Vagina (tissue), 2 donors: ENCODE measurements at regions not wholly inside any gene's neighbourhood (a gene's known extent, or its start where the extent isn't known, plus 50 kb on each side); places are given as distances from the start of the nearest gene placed in this dataset.

Experiments used
- DNase-seq, 2 donors: peaks; one replicate each; pipeline ENCODE4 v3.0.0-alpha.2; 2017; ENCODE audit errors: extremely low spot score in 2 of 2
- H3K27ac ChIP-seq: fragments of 200-600 bp; sonication (generic); one replicate; pipeline ENCODE4 v1.5.1; 2019
- H3K27me3 ChIP-seq: fragments of 200-600 bp; sonication (generic); one replicate; pipeline ENCODE4 v1.5.1; 2019
- H3K36me3 ChIP-seq, 2 donors: fragments of 200-600 bp; sonication (generic); one replicate each; pipeline ENCODE4 v1.5.1; 2017 to 2019
- H3K4me1 ChIP-seq: fragments of 200-600 bp; sonication (generic); one replicate; pipeline ENCODE4 v1.5.1; 2019
- H3K4me3 ChIP-seq, 2 donors: fragments of 200-600 bp; sonication (generic); 1 replicate in 1 of 2; 2 replicates in 1 of 2; pipeline ENCODE4 v1.5.1; 2016 to 2019
- H3K9me3 ChIP-seq: fragments of 200-600 bp; sonication (generic); one replicate; pipeline ENCODE4 v1.5.1; 2019
- POLR2A ChIP-seq, 2 donors: fragments of 450-650 bp; IDR thresholded peaks; one replicate each; pipeline ENCODE4 v1.6.1; 2017; ENCODE audit warnings: antibody characterized with exemption in 2 of 2, mild to moderate bottlenecking in 2 of 2, moderate library complexity in 2 of 2
- POLR2AphosphoS5 ChIP-seq, 2 donors: sonication (generic); formaldehyde crosslinking; IDR thresholded peaks; one replicate each; pipeline ENCODE4 v1.9.0; 2017; ENCODE audit warnings: antibody characterized with exemption in 2 of 2, mild to moderate bottlenecking in 2 of 2, low read depth in 1 of 2; ENCODE audit not compliant: insufficient read depth in 1 of 2
- intact Hi-C: fragments of 100-400 bp; cut with DNase I; formaldehyde crosslinking; loops from one replicate; pipeline ENCODE4 v1.15.1; 2023
- TF ChIP-seq, protein P1 (sequence below), 3 experiments: fragments of 450-650 bp in 2 of 3; fragments of 200-600 bp in 1 of 3; sonication (generic) in 1 of 3; IDR thresholded peaks; one replicate each; pipeline ENCODE4 v1.5.1; 2017 to 2019; ENCODE audit warnings: antibody characterized with exemption in 3 of 3, mild to moderate bottlenecking in 2 of 3, moderate library complexity in 2 of 3

DNA sequence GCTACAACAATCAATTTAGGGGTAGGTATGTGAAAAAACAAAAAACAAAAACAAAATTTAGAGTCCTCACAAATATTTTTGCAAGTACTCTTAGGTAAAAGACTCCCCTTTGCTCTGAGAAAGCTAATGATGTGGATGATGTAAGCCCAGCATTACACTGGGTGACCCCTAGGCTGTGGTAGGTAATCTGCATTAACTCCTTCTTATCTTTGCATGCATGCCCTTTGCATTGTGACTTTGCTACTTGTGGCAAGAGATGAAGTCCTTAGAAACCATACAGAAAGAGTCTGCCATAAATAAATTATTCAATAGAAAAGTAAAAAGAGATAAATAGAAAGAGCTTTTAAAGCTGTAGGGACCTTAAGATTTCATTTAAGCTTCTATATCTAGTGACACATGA, 159.7 kb upstream of the MBNL1 start:
- Histone ChIP-seq H3K4me3 (no peak overlapping the region), H3K4me1 (no peaks in the 10 kb centered on the region), H3K9me3 (no peaks in the 10 kb centered on the region), H3K36me3 (no peaks in the 10 kb centered on the region), H3K27ac (no peak overlapping the region), H3K27me3 (no peaks in the 10 kb centered on the region)
- TF ChIP-seq POLR2AphosphoS5 (IDR thresholded peaks at IDR 0.05; ENCODE audit: insufficient read depth in 1 of 2, low read depth in 1 of 2) = no peak
- no peak for TF ChIP-seq POLR2A (IDR thresholded peaks at IDR 0.05)
- TF ChIP-seq, protein P1, sequence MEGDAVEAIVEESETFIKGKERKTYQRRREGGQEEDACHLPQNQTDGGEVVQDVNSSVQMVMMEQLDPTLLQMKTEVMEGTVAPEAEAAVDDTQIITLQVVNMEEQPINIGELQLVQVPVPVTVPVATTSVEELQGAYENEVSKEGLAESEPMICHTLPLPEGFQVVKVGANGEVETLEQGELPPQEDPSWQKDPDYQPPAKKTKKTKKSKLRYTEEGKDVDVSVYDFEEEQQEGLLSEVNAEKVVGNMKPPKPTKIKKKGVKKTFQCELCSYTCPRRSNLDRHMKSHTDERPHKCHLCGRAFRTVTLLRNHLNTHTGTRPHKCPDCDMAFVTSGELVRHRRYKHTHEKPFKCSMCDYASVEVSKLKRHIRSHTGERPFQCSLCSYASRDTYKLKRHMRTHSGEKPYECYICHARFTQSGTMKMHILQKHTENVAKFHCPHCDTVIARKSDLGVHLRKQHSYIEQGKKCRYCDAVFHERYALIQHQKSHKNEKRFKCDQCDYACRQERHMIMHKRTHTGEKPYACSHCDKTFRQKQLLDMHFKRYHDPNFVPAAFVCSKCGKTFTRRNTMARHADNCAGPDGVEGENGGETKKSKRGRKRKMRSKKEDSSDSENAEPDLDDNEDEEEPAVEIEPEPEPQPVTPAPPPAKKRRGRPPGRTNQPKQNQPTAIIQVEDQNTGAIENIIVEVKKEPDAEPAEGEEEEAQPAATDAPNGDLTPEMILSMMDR (IDR thresholded peaks at IDR 0.05) = no peak
- intact Hi-C loops = no loop called here
- DNase-seq = no peak

GRCh38 chr3:152113413-152113812, 155.3 kb upstream of the MBNL1 start:
- no peaks in the 10 kb centered on the region for H3K9me3 ChIP-seq
- no peak for DNase-seq
- no peaks in the 10 kb centered on the region for H3K27me3 ChIP-seq
- H3K27ac ChIP-seq = no peak overlapping the region
- H3K4me3 ChIP-seq = no peak overlapping the region
- intact Hi-C loops = no loop called here
- H3K36me3 ChIP-seq = no peaks in the 10 kb centered on the region
- TF ChIP-seq POLR2AphosphoS5 (IDR thresholded peaks at IDR 0.05; ENCODE audit: insufficient read depth in 1 of 2, low read depth in 1 of 2) (no peak), POLR2A (IDR thresholded peaks at IDR 0.05) (no peak)
- TF ChIP-seq, protein P1 (IDR thresholded peaks at IDR 0.05) = no peak
- H3K4me1 ChIP-seq = no peaks in the 10 kb centered on the region

DNA sequence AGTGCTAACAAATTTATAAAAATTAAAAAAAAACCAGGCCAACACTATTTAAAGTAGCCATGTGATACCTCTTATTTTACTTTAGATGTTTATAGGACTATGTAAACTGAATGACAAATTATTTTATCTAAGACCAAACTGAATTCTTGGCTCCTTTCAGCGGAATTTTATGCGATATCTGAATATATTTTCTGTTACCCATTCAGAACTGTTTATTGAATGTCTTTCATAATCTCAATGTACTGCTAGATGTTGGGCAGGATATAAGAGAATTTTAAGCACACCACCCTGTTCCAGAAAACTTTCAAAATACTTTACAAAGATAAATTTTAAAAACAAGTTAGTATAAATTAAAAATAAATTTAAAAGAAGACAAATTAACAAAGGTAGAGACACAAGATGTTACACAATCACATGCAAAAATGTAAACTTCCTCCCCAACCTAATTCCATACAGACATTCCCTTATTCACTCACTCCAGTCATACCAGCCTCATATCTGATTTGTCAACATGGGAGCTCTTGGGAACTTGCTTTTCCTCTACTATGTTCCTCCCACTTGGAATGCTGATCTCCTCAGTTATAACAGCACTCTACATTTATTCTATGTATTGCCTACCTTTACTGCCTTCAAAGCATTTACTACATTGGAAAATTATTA, 154.6 kb upstream of the MBNL1 start:
- H3K27ac ChIP-seq = no peak overlapping the region
- H3K4me1 ChIP-seq = no peaks in the 10 kb centered on the region
- no peak overlapping the region for H3K4me3 ChIP-seq
- DNase-seq = no peak
- intact Hi-C loops = no loop called here
- H3K27me3 ChIP-seq = no peaks in the 10 kb centered on the region
- TF ChIP-seq POLR2A (IDR thresholded peaks at IDR 0.05) (no peak), POLR2AphosphoS5 (IDR thresholded peaks at IDR 0.05; ENCODE audit: insufficient read depth in 1 of 2, low read depth in 1 of 2) (no peak)
- TF ChIP-seq, protein P1 (IDR thresholded peaks at IDR 0.05) = no peak
- no peaks in the 10 kb centered on the region for H3K9me3 ChIP-seq
- no peaks in the 10 kb centered on the region for H3K36me3 ChIP-seq

DNA sequence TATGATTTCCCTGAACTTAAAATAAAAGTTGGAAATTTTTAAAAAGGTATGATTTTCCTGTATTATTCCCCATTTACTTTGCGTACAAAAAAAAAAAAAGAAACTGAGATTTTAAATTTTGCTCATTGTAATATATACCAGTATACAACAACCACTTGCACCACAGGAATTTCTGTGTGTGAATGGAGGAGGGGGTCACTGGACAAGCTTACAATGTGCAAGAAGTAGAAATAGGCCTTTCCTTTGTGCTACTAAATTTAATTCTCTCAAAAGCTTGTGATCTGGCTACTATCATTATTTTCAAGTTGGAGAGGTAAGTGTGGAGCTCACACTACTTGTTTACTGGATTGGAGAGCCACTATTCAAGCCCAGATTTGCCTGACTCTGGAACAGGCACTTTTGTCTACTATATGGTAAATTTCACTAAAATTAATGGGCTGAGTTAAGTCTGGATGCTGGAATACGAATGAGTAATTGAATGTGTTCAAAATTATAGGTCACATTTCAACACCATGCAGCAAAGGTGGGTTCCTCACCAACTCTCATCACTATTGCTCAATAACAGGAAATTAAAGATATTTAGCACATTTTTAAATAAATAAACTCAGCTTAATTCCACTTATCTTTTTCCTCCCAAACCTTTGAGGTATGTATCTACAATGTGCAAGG, 148.0 kb upstream of the MBNL1 start:
- intact Hi-C loops = no loop called here
- H3K27ac ChIP-seq = peak overlapping the region; percentile 50

More for the DNA sequence above, 148.0 kb upstream of the MBNL1 start:
- no peak for DNase-seq
- no peaks in the 10 kb centered on the region for H3K36me3 ChIP-seq
- TF ChIP-seq POLR2AphosphoS5 (IDR thresholded peaks at IDR 0.05; ENCODE audit: insufficient read depth in 1 of 2, low read depth in 1 of 2) (no peak), POLR2A (IDR thresholded peaks at IDR 0.05) (no peak)
- TF ChIP-seq, protein P1 (IDR thresholded peaks at IDR 0.05) = no peak
- H3K4me1 ChIP-seq = peaks cover 6% of the 10 kb centered on the region
- no peak overlapping the region for H3K4me3 ChIP-seq
- H3K27me3 ChIP-seq = no peaks in the 10 kb centered on the region
- H3K9me3 ChIP-seq = no peaks in the 10 kb centered on the region
